Lower leg skin (tissue), 3 donors: ENCODE measurements at regions not wholly inside any gene's neighbourhood (a gene's known extent, or its start where the extent isn't known, plus 50 kb on each side); places are given as distances from the start of the nearest gene placed in this dataset.

ENCODE experiments used
- POLR2A ChIP-seq, 2 donors: fragments of 450-650 bp; IDR thresholded peaks; one replicate each; pipeline ENCODE4 v1.6.1; 2016 to 2017; ENCODE audit warnings: antibody characterized with exemption in 2 of 2, mild to moderate bottlenecking in 1 of 2, moderate library complexity in 1 of 2
- TF ChIP-seq, protein P1 (sequence below), 3 donors: fragments of 450-650 bp; IDR thresholded peaks; one replicate each; pipeline ENCODE4 v1.5.1; 2016; ENCODE audit warnings: antibody characterized with exemption in 3 of 3, mild to moderate bottlenecking in 3 of 3, moderate library complexity in 2 of 3

- TF ChIP-seq, protein P1, sequence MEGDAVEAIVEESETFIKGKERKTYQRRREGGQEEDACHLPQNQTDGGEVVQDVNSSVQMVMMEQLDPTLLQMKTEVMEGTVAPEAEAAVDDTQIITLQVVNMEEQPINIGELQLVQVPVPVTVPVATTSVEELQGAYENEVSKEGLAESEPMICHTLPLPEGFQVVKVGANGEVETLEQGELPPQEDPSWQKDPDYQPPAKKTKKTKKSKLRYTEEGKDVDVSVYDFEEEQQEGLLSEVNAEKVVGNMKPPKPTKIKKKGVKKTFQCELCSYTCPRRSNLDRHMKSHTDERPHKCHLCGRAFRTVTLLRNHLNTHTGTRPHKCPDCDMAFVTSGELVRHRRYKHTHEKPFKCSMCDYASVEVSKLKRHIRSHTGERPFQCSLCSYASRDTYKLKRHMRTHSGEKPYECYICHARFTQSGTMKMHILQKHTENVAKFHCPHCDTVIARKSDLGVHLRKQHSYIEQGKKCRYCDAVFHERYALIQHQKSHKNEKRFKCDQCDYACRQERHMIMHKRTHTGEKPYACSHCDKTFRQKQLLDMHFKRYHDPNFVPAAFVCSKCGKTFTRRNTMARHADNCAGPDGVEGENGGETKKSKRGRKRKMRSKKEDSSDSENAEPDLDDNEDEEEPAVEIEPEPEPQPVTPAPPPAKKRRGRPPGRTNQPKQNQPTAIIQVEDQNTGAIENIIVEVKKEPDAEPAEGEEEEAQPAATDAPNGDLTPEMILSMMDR (IDR thresholded peaks at IDR 0.05) = no peak
- TF ChIP-seq POLR2A (IDR thresholded peaks at IDR 0.05) = no peak
Observed at GRCh38 chr2:8320311-8321066, 361.4 kb upstream of the ID2 start.
